Activated T-helper 17 cell treated with anti-CD3 and anti-CD28 coated beads, Interleukin-2, amount 50 U/mL, for 72 hours (primary cell): ENCODE measurements at regions not wholly inside any gene's neighbourhood (a gene's known extent, or its start where the extent isn't known, plus 50 kb on each side); places are given as distances from the start of the nearest gene placed in this dataset.
"Not testable (repeated sequence)": the region's sequence is repeated elsewhere in the genome, so short reads cannot be mapped to it uniquely, and the experiment has no call there.

Source experiments
- ATAC-seq: fragments of 150-1000 bp; cut with Tn5 transposase; replicated peaks from 2 replicates; pipeline ENCODE4 v1.10.0; 2021; ENCODE audit warnings: mild to moderate bottlenecking, moderate library complexity
- H3K27ac Mint-ChIP-seq: one replicate; pipeline ENCODE4 v1.8.0; 2022; ENCODE audit warnings: mixed read lengths
- H3K27me3 Mint-ChIP-seq: one replicate; pipeline ENCODE4 v1.8.0; 2022; ENCODE audit warnings: mixed read lengths
- H3K36me3 Mint-ChIP-seq: one replicate; pipeline ENCODE4 v1.8.0; 2022; ENCODE audit warnings: low read depth, mild to moderate bottlenecking, mixed read lengths
- H3K4me1 Mint-ChIP-seq: one replicate; pipeline ENCODE4 v1.8.0; 2022; ENCODE audit warnings: mixed read lengths
- H3K4me3 Mint-ChIP-seq: one replicate; pipeline ENCODE4 v1.8.0; 2022; ENCODE audit warnings: mild to moderate bottlenecking, mixed read lengths
- H3K9me3 Mint-ChIP-seq: one replicate; pipeline ENCODE4 v1.8.0; 2022; ENCODE audit warnings: mixed read lengths

GRCh38 chr4:188423039-188423438 is 283.8 kb downstream of the TRIML1 start:
- ATAC-seq: no peak
- no peaks in the 10 kb centered on the region for H3K27me3 Mint-ChIP-seq
- no peak overlapping the region for H3K27ac Mint-ChIP-seq
- H3K36me3 Mint-ChIP-seq: no peaks in the 10 kb centered on the region
- no peaks in the 10 kb centered on the region for H3K9me3 Mint-ChIP-seq
- no peak overlapping the region for H3K4me3 Mint-ChIP-seq
- no peaks in the 10 kb centered on the region for H3K4me1 Mint-ChIP-seq

DNA sequence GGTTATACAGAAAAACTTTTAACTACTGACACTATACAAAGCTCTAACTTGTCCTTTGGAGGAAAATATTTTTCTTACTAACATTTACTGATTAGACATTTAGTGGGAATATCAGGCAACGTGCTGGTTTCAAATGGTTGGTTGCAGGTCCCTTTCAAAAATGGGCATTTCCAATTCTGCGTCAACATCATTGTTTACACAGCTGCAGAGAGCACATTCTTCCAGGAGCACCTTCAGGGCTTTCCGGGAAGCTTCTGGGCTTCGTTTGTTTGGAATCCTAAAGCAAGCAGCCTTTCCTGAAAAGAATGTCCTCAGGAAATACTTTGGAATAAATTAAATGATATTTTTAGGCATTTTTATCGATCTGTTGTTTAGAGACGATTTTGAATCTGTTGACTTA is 289.7 kb downstream of the TRIML1 start:
- Mint-ChIP-seq H3K4me3 (no peak overlapping the region), H3K27me3 (no peaks in the 10 kb centered on the region), H3K9me3 (peaks cover 7% of the 10 kb centered on the region), H3K27ac (no peak overlapping the region), H3K4me1 (no peaks in the 10 kb centered on the region), H3K36me3 (no peaks in the 10 kb centered on the region)
- no peak for ATAC-seq

DNA sequence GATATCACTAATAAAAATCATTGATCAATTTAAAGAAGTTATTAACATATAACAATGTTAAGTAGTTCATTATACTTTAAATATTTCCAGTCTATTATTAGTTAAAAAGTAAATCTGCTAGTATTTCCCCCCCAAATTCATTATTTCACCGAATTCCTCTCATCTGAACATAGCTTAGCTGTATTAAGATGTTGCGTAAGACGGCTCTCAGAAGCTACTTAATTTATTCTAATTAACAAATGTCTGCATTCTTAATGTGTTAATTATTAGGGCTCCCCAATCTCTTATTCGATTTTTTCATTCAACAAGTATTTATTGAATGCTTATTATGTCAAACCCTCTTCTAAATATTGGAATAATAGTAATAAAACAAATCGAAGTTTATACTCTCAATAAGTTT is 290.7 kb downstream of the TRIML1 start:
- Mint-ChIP-seq H3K27me3 (no peaks in the 10 kb centered on the region), H3K36me3 (no peaks in the 10 kb centered on the region), H3K27ac (no peak overlapping the region), H3K9me3 (peaks cover 7% of the 10 kb centered on the region), H3K4me3 (no peak overlapping the region), H3K4me1 (no peaks in the 10 kb centered on the region)
- no peak for ATAC-seq

DNA sequence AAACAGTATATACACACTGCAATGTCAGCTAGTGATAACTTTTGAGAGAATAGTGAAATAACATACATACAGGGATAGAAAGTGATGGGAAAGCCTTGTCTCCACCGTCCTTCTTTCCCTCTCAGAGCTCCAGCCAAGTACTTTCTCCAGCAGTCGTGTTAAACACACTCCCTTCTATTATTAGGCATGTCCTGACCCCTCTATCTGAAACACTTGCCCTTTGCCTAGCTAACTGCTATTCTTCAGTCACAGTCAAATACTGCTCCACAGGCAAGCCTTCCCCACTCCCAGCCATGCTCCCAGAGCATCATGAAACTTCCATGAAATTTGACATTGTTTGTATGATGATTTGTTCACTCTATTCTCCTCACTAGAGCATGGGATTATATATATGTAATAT is 291.1 kb downstream of the TRIML1 start:
- Mint-ChIP-seq H3K9me3 (peaks cover 7% of the 10 kb centered on the region), H3K27ac (no peak overlapping the region), H3K4me3 (no peak overlapping the region), H3K27me3 (no peaks in the 10 kb centered on the region), H3K36me3 (no peaks in the 10 kb centered on the region), H3K4me1 (no peaks in the 10 kb centered on the region)
- no peak for ATAC-seq

DNA sequence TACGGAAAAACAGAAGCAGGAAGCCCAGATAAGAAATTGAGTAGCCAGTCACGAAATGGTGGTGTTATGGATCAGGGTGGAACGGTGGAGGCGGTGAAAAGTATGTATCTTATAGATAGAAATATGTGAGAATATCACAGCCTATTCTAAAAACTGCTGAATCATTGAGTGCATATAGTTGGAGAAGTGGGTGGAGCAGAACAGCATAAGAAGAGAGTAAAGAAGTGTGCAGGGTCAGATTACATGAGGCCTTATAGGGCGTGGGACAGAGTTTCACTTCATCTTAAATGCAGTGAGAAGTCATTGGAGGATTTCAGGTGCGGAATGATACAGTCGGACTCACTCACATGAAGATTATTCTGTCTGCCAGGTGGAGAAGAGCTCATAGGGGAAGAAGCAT is 293.1 kb downstream of the TRIML1 start:
- H3K27me3 Mint-ChIP-seq: no peaks in the 10 kb centered on the region
- ATAC-seq: no peak
- H3K4me1 Mint-ChIP-seq: no peaks in the 10 kb centered on the region
- peaks cover 7% of the 10 kb centered on the region for H3K9me3 Mint-ChIP-seq
- H3K4me3 Mint-ChIP-seq: no peak overlapping the region
- H3K27ac Mint-ChIP-seq: no peak overlapping the region
- H3K36me3 Mint-ChIP-seq: no peaks in the 10 kb centered on the region

DNA sequence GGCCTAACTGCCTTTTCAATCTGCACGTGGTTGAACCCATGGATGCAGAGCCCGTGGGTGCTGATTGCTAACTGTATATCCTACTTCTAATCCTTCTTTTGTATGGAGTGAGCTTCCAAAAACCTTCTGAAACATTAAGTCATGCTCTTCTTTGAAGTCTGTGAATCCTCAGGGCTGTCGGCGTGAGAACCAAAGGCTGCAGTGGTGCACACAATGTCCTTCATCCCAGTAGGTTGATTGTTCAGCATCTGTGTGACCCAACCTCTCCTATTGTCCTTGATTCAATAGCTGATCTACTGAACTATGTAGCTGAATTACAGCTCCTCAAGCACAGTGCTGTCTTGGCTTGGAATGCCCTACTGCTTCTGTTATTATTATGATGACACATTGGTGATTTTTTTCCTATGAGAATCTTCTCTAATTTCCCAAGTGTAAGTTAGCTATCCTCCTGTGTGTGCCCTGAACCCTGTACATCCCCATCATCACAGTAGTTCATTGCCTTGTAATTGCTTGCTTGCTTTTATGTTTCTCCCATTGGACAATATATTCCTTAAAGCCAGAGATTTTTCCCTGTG is 294.6 kb downstream of the TRIML1 start:
- Mint-ChIP-seq H3K4me1 (no peaks in the 10 kb centered on the region), H3K27me3 (no peaks in the 10 kb centered on the region), H3K4me3 (no peak overlapping the region), H3K27ac (no peak overlapping the region), H3K9me3 (peaks cover 7% of the 10 kb centered on the region), H3K36me3 (no peaks in the 10 kb centered on the region)
- ATAC-seq: no peak

DNA sequence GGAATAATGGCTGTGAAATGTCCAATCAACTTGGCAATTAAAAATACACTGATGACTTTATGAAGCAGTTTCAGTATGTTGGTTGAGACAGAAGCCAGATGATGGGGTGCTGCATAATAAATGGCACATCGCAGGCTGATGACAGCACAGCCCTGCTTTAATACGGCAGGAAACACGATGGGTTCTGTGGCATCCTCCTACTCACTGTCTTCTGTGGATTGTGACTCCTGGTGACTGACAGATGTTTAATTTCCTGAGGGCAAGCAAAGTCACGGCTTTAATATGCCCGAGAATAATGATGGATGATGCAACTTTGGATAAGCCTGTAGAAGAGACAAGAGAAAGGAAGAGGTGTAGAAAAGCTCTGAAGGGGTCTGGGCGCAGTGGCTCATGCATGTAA is 295.4 kb downstream of the TRIML1 start:
- Mint-ChIP-seq H3K27ac (no peak overlapping the region), H3K36me3 (no peaks in the 10 kb centered on the region)
- no peak for ATAC-seq

GRCh38 chr4:188435381-188435780 is 296.1 kb downstream of the TRIML1 start:
- Mint-ChIP-seq H3K27me3 (no peaks in the 10 kb centered on the region), H3K4me1 (no peaks in the 10 kb centered on the region), H3K36me3 (no peaks in the 10 kb centered on the region), H3K4me3 (no peak overlapping the region), H3K9me3 (peaks cover 10% of the 10 kb centered on the region), H3K27ac (no peak overlapping the region)
- ATAC-seq: no peak

More for the DNA sequence above, 295.4 kb downstream of the TRIML1 start:
- H3K9me3 Mint-ChIP-seq: peaks cover 7% of the 10 kb centered on the region
- H3K4me1 Mint-ChIP-seq: no peaks in the 10 kb centered on the region
- H3K27me3 Mint-ChIP-seq: no peaks in the 10 kb centered on the region
- no peak overlapping the region for H3K4me3 Mint-ChIP-seq

DNA sequence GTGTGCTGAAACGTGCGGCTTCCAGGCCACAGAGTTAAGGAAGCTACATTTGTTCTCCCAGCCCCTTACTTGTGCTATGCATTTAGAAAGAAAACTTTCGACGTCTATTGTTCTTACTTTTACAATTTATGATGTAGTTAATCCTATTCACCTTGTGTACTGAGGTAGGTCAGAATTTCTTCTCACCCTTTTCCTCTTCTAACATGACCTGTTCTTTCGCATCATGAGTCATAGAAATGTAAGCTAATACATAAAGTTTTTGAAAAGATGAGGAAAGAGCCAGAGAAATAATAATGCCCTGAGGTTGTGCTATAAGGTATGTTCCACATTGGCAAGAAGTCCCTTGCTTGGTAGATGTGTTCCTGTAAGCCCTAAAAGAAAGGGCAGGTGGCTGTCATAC is 298.3 kb downstream of the TRIML1 start:
- no peak overlapping the region for H3K4me3 Mint-ChIP-seq
- H3K9me3 Mint-ChIP-seq: peaks cover 6% of the 10 kb centered on the region
- no peaks in the 10 kb centered on the region for H3K27me3 Mint-ChIP-seq
- H3K36me3 Mint-ChIP-seq: no peaks in the 10 kb centered on the region
- no peak overlapping the region for H3K27ac Mint-ChIP-seq
- H3K4me1 Mint-ChIP-seq: no peaks in the 10 kb centered on the region
- ATAC-seq: no peak

- H3K27ac Mint-ChIP-seq, ATAC-seq, H3K27me3 Mint-ChIP-seq, H3K4me1 Mint-ChIP-seq, H3K36me3 Mint-ChIP-seq, H3K4me3 Mint-ChIP-seq, H3K9me3 Mint-ChIP-seq: not testable (repeated sequence)
Measured at GRCh38 chr4:188438391-188438824, 299.2 kb downstream of the TRIML1 start.

DNA sequence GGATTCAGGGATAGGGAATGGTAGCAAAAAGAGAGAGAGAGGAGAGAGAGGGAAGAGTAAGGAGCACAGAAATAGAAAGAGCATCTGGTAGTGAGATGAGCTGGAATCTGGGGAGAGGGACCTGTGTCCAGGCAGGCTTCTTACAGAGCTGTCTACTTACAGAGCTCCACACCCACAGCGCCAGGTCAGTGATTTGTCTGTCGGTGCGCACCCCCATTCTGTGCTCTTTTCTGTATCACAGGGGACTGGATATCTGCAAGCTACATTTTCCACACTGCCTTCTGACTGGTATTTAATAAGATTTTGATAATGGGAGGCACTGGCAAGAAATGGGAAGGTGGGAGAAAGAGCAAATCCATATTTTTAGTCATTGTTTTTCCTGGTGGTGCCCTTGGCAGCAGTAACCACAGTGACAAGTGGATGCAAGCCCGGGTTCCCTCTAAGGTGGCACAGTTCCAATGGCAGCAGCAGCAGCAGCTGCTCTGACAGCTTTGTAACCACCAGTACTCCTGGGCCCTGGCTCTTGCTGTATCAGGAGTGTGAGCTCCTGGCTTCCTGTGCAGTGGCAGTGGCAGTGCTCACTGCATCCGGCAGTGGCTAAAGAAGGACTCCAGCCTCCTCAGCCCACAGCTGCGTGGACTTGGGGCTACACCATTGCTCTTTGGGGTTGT is 300.5 kb downstream of the TRIML1 start:
- H3K27me3 Mint-ChIP-seq: no peaks in the 10 kb centered on the region
- no peak for ATAC-seq
- H3K4me1 Mint-ChIP-seq: no peaks in the 10 kb centered on the region
- H3K4me3 Mint-ChIP-seq: no peak overlapping the region
- peaks cover 11% of the 10 kb centered on the region for H3K9me3 Mint-ChIP-seq
- H3K36me3 Mint-ChIP-seq: no peaks in the 10 kb centered on the region
- H3K27ac Mint-ChIP-seq: no peak overlapping the region

DNA sequence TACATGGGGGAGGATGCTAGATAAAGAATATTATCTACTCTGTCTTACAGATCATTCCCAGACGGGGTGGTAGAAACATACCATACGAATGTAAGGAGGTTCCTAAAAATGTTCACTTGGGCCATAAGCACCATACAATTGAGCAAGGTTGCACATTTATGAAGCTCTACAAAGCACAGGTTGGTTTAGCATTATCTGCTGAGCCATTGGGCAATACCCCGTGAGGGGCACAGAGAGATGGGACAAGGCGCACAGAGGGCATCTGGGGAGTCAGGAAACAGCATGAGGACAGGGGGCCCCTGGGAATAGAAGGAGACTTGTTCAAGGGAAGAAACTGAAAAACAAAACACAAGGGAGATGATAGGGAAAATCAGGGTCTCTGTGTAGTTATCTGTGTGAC is 305.3 kb downstream of the TRIML1 start:
- H3K4me3 Mint-ChIP-seq: no peak overlapping the region
- no peak overlapping the region for H3K27ac Mint-ChIP-seq
- no peak for ATAC-seq
- no peaks in the 10 kb centered on the region for H3K4me1 Mint-ChIP-seq
- no peaks in the 10 kb centered on the region for H3K27me3 Mint-ChIP-seq
- H3K36me3 Mint-ChIP-seq: no peaks in the 10 kb centered on the region
- peaks cover 11% of the 10 kb centered on the region for H3K9me3 Mint-ChIP-seq

DNA sequence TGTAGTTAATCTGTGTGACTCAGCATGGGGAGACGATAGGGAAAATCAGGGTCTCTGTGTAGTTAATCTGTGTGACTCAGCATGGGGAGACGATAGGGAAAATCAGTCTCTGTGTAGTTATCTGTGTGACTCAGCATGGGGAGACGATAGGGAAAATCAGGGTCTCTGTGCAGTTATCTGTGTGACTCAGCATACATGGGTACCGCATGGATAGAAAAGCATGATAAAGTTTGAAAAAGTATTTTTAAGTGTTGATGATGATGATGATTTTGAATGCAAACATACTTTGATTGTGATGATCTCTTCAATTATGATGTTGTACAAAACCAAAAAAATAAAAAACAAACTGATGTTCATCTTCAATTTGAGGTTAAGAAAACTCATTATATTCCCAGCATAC is 309.8 kb downstream of the TRIML1 start:
- H3K4me3 Mint-ChIP-seq, H3K36me3 Mint-ChIP-seq, ATAC-seq, H3K27ac Mint-ChIP-seq, H3K27me3 Mint-ChIP-seq, H3K9me3 Mint-ChIP-seq, H3K4me1 Mint-ChIP-seq: not testable (repeated sequence)

GRCh38 chr4:188450571-188450970 is 311.3 kb downstream of the TRIML1 start:
- ATAC-seq: no peak
- Mint-ChIP-seq H3K27me3 (no peaks in the 10 kb centered on the region), H3K4me1 (no peaks in the 10 kb centered on the region), H3K27ac (no peak overlapping the region), H3K9me3 (peaks cover 8% of the 10 kb centered on the region), H3K36me3 (no peaks in the 10 kb centered on the region), H3K4me3 (no peak overlapping the region)

GRCh38 chr4:188452097-188452496 is 312.9 kb downstream of the TRIML1 start:
- H3K4me1 Mint-ChIP-seq: no peaks in the 10 kb centered on the region
- H3K36me3 Mint-ChIP-seq: no peaks in the 10 kb centered on the region
- no peaks in the 10 kb centered on the region for H3K27me3 Mint-ChIP-seq
- no peak overlapping the region for H3K27ac Mint-ChIP-seq
- no peak overlapping the region for H3K4me3 Mint-ChIP-seq
- peaks cover 9% of the 10 kb centered on the region for H3K9me3 Mint-ChIP-seq
- no peak for ATAC-seq

DNA sequence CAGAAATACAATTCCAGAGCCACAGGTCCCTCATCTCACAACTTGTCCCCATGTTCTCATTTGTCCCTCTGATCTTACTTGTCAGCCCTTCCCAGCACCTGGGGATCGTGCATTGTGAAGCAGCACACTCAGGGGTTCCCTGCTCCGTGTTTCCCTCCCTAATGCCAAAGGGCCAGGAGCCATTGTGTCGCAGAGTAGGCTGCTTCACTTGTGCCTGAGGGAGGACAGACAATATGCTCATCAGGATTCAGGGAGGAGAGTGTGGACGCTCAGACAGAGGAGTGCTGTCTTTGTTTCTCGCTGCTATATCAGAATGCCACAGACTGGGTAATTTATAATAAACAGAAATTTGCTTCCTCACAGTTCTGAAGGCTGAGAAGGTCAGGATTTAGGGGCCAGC is 315.3 kb downstream of the TRIML1 start:
- Mint-ChIP-seq H3K27me3 (no peaks in the 10 kb centered on the region), H3K4me3 (no peak overlapping the region), H3K36me3 (no peaks in the 10 kb centered on the region), H3K27ac (no peak overlapping the region), H3K4me1 (no peaks in the 10 kb centered on the region), H3K9me3 (peaks cover 18% of the 10 kb centered on the region)
- ATAC-seq: no peak
